Esophagus muscularis mucosa (tissue), 4 donors: ENCODE measurements at regions not wholly inside any gene's neighbourhood (a gene's known extent, or its start where the extent isn't known, plus 50 kb on each side); places are given as distances from the start of the nearest gene placed in this dataset.

Source experiments
- DNase-seq: peaks from one replicate; pipeline ENCODE4 v3.0.0-alpha.2; 2017; ENCODE audit errors: extremely low spot score
- H3K27ac ChIP-seq, 4 donors: fragments of 200-600 bp; sonication (generic); replicated peaks in 1 of 4; 1 replicate in 3 of 4; 2 replicates in 1 of 4; pipeline ENCODE4 v1.5.1; 2016 to 2019; ENCODE audit warnings: mild to moderate bottlenecking in 1 of 4
- H3K27me3 ChIP-seq, 4 donors: fragments of 200-600 bp; sonication (generic); one replicate each; pipeline versions ENCODE4 v1.5.1 to v1.6.0; 2016 to 2019
- H3K36me3 ChIP-seq, 4 donors: fragments of 200-600 bp; sonication (generic); one replicate each; pipeline ENCODE4 v1.5.1; 2016 to 2019
- H3K4me1 ChIP-seq, 4 donors: fragments of 200-600 bp; sonication (generic); one replicate each; pipeline ENCODE4 v1.5.1; 2016 to 2019
- H3K4me3 ChIP-seq, 4 donors: fragments of 200-600 bp; sonication (generic); 1 replicate in 2 of 4; 2 replicates in 2 of 4; pipeline ENCODE4 v1.5.1; 2016 to 2019; ENCODE audit warnings: mild to moderate bottlenecking in 4 of 4, moderate library complexity in 1 of 4
- H3K9me3 ChIP-seq, 4 donors: fragments of 200-600 bp; sonication (generic); 1 replicate in 3 of 4; 2 replicates in 1 of 4; pipeline ENCODE4 v1.5.1; 2016 to 2019
- EP300 ChIP-seq: sonication (generic); formaldehyde crosslinking; IDR thresholded peaks from one replicate; pipeline ENCODE4 v1.6.1; 2017; ENCODE audit warnings: antibody characterized with exemption
- POLR2A ChIP-seq: fragments of 450-650 bp; IDR thresholded peaks from one replicate; pipeline ENCODE4 v1.6.1; 2017; ENCODE audit warnings: antibody characterized with exemption, moderate library complexity, mild to moderate bottlenecking, low read depth
- POLR2AphosphoS5 ChIP-seq, 2 donors: sonication (generic); formaldehyde crosslinking; IDR thresholded peaks; one replicate each; pipeline ENCODE4 v1.6.1; 2017; ENCODE audit warnings: antibody characterized with exemption in 2 of 2
- WGBS: methylation state at CpG from one replicate; pipeline ENCODE4 v1.1.5; 2018; 5-methylcytosine and 5-hydroxymethylcytosine counted together
- intact Hi-C: fragments of 100-400 bp; cut with DNase I; formaldehyde crosslinking; loops from one replicate; pipeline ENCODE4 v1.15.1; 2023
- TF ChIP-seq, protein P1 (sequence below), 3 experiments: fragments of 200-600 bp in 2 of 3; fragments of 450-650 bp in 1 of 3; sonication (generic) in 2 of 3; IDR thresholded peaks; one replicate each; pipeline ENCODE4 v1.5.1; 2017 to 2019; ENCODE audit warnings: antibody characterized with exemption in 3 of 3, mild to moderate bottlenecking in 2 of 3, moderate library complexity in 1 of 3

- no peaks in the 10 kb centered on the region for H3K27me3 ChIP-seq
- no peaks in the 10 kb centered on the region for H3K36me3 ChIP-seq
- intact Hi-C loops = no loop called here
- no peaks in the 10 kb centered on the region for H3K4me1 ChIP-seq
- DNase-seq = no peak
- H3K9me3 ChIP-seq = no peaks in the 10 kb centered on the region
- no peak overlapping the region for H3K27ac ChIP-seq
- no peak for TF ChIP-seq EP300
- no peak for TF ChIP-seq POLR2A
- TF ChIP-seq, protein P1, sequence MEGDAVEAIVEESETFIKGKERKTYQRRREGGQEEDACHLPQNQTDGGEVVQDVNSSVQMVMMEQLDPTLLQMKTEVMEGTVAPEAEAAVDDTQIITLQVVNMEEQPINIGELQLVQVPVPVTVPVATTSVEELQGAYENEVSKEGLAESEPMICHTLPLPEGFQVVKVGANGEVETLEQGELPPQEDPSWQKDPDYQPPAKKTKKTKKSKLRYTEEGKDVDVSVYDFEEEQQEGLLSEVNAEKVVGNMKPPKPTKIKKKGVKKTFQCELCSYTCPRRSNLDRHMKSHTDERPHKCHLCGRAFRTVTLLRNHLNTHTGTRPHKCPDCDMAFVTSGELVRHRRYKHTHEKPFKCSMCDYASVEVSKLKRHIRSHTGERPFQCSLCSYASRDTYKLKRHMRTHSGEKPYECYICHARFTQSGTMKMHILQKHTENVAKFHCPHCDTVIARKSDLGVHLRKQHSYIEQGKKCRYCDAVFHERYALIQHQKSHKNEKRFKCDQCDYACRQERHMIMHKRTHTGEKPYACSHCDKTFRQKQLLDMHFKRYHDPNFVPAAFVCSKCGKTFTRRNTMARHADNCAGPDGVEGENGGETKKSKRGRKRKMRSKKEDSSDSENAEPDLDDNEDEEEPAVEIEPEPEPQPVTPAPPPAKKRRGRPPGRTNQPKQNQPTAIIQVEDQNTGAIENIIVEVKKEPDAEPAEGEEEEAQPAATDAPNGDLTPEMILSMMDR (IDR thresholded peaks at IDR 0.05) = no peak
- TF ChIP-seq POLR2AphosphoS5 (IDR thresholded peaks at IDR 0.05) = no peak
- WGBS = 10% methylated on average over 1 of the region's 1 CpG
- no peak overlapping the region for H3K4me3 ChIP-seq
Observed at GRCh38 chr3:154552338-154552737, 122.3 kb upstream of the GPR149 start.

- Histone ChIP-seq H3K27me3 (no peaks in the 10 kb centered on the region), H3K4me1 (no peaks in the 10 kb centered on the region), H3K27ac (no peak overlapping the region), H3K9me3 (no peaks in the 10 kb centered on the region), H3K4me3 (no peak overlapping the region), H3K36me3 (no peaks in the 10 kb centered on the region)
- TF ChIP-seq POLR2AphosphoS5 (IDR thresholded peaks at IDR 0.05) (no peak), EP300 (no peak), POLR2A (no peak)
- TF ChIP-seq, protein P1 (IDR thresholded peaks at IDR 0.05) = no peak
- DNase-seq = no peak
- 82% methylated on average over 3 of the region's 3 CpGs for WGBS
- intact Hi-C loops = no loop called here
Observed at GRCh38 chr3:154549391-154549790, 119.4 kb upstream of the GPR149 start.

- no peak for DNase-seq
- intact Hi-C loops = no loop called here
- 35% methylated on average over 1 of the region's 1 CpG for WGBS
- no peak overlapping the region for H3K27ac ChIP-seq
- no peaks in the 10 kb centered on the region for H3K27me3 ChIP-seq
- H3K36me3 ChIP-seq = no peaks in the 10 kb centered on the region
- no peaks in the 10 kb centered on the region for H3K9me3 ChIP-seq
- H3K4me1 ChIP-seq = no peaks in the 10 kb centered on the region
- TF ChIP-seq POLR2AphosphoS5 (IDR thresholded peaks at IDR 0.05) = no peak
- TF ChIP-seq, protein P1 (IDR thresholded peaks at IDR 0.05) = no peak
- no peak for TF ChIP-seq POLR2A
- no peak for TF ChIP-seq EP300
- no peak overlapping the region for H3K4me3 ChIP-seq
Observed at GRCh38 chr3:154548341-154548740, 118.4 kb upstream of the GPR149 start.

DNA sequence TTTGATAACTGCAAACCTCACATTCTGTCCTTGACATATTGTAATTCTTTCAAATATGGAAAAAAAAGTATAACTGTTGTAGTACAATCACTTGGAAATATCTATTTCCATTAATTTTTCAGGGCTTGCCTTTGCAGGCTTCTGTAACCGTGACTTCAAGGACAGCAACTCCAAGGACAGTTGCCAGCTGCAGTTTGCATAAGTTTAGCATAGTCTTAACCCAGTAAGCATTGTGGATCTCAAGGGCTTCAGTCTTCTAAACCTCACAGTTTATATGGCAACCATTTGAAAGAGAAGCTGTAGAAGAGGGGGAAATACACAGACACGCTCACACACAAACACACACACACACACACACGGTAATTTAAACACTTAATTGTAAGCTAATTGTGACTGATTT, 112.8 kb upstream of the GPR149 start:
- TF ChIP-seq POLR2AphosphoS5 (IDR thresholded peaks at IDR 0.05) (no peak), EP300 (no peak), POLR2A (no peak)
- TF ChIP-seq, protein P1 (IDR thresholded peaks at IDR 0.05) = no peak
- Histone ChIP-seq H3K9me3 (no peaks in the 10 kb centered on the region), H3K27ac (no peak overlapping the region), H3K4me3 (no peak overlapping the region), H3K27me3 (no peaks in the 10 kb centered on the region), H3K4me1 (no peaks in the 10 kb centered on the region), H3K36me3 (no peaks in the 10 kb centered on the region)
- intact Hi-C loops = no loop called here
- no peak for DNase-seq
- 79% methylated on average over 3 of the region's 3 CpGs for WGBS

- WGBS = 92% methylated on average over 2 of the region's 2 CpGs
- DNase-seq = no peak
Observed at GRCh38 chr3:154540950-154541604, 111.1 kb upstream of the GPR149 start.

More at GRCh38 chr3:154540950-154541604, 111.1 kb upstream of the GPR149 start:
- Histone ChIP-seq H3K4me3 (no peak overlapping the region), H3K36me3 (no peaks in the 10 kb centered on the region), H3K27me3 (no peaks in the 10 kb centered on the region), H3K9me3 (no peaks in the 10 kb centered on the region), H3K4me1 (no peaks in the 10 kb centered on the region), H3K27ac (no peak overlapping the region)
- intact Hi-C loops = no loop called here
- TF ChIP-seq, protein P1 (IDR thresholded peaks at IDR 0.05) = no peak
- no peak for TF ChIP-seq POLR2AphosphoS5 (IDR thresholded peaks at IDR 0.05)
- TF ChIP-seq EP300 = no peak
- TF ChIP-seq POLR2A = no peak
